ENCODE measurements at regions not wholly inside any gene's neighbourhood (a gene's known extent, or its start where the extent isn't known, plus 50 kb on each side); places are given as distances from the start of the nearest gene placed in this dataset.

- peak; percentile 2 for DNase-seq (ENCODE audit: low read depth)
These were observed 57.9 kb downstream of the NPY start for GRCh38 chr7:24341691-24342413.

GRCh38 chr7:24343614-24344013, 59.6 kb downstream of the NPY start:
- DNase-seq (ENCODE audit: low read depth), result no peak

GRCh38 chr7:24346129-24346528, 62.1 kb downstream of the NPY start:
- DNase-seq (ENCODE audit: low read depth), result no peak

GRCh38 chr7:24346716-24347115, 62.7 kb downstream of the NPY start:
- no peak for DNase-seq (ENCODE audit: low read depth)

- DNase-seq (ENCODE audit: low read depth), result no peak
These were observed 65.3 kb downstream of the NPY start for GRCh38 chr7:24349339-24349738.

GRCh38 chr7:24354456-24354855, 70.5 kb downstream of the NPY start:
- no peak for DNase-seq (ENCODE audit: low read depth)

GRCh38 chr7:24356718-24357386, 72.9 kb downstream of the NPY start:
- DNase-seq (ENCODE audit: low read depth), result no peak

- no peak for DNase-seq (ENCODE audit: low read depth)
These were observed 77.0 kb downstream of the NPY start for GRCh38 chr7:24361001-24361400.

- no peak for DNase-seq (ENCODE audit: low read depth)
These were observed 81.6 kb downstream of the NPY start for GRCh38 chr7:24365606-24366005.

GRCh38 chr7:24366876-24367275, 82.9 kb downstream of the NPY start:
- no peak for DNase-seq (ENCODE audit: low read depth)

GRCh38 chr7:24368161-24368560, 84.2 kb downstream of the NPY start:
- DNase-seq (ENCODE audit: low read depth), result no peak

GRCh38 chr7:24370541-24370940, 86.6 kb downstream of the NPY start:
- no peak for DNase-seq (ENCODE audit: low read depth)

- no peak for DNase-seq (ENCODE audit: low read depth)
These were observed 89.3 kb downstream of the NPY start for GRCh38 chr7:24372961-24373955.

- DNase-seq (ENCODE audit: low read depth), result peak; percentile 33
These were observed 95.1 kb downstream of the NPY start for GRCh38 chr7:24378871-24379616.

- DNase-seq (ENCODE audit: low read depth), result peak; percentile 18
These were observed 98.0 kb downstream of the NPY start for GRCh38 chr7:24381894-24382505.

GRCh38 chr7:24383055-24383454, 99.1 kb downstream of the NPY start:
- DNase-seq (ENCODE audit: low read depth), result no peak

GRCh38 chr7:24384362-24385030, 100.5 kb downstream of the NPY start:
- no peak for DNase-seq (ENCODE audit: low read depth)

GRCh38 chr7:24388212-24388611, 104.2 kb downstream of the NPY start:
- DNase-seq (ENCODE audit: low read depth), result no peak

- no peak for DNase-seq (ENCODE audit: low read depth)
These were observed 106.6 kb downstream of the NPY start for GRCh38 chr7:24390376-24391157.

GRCh38 chr7:24392774-24393173, 108.8 kb downstream of the NPY start:
- DNase-seq (ENCODE audit: low read depth), result no peak

Data from EH (cell line).